ENCODE measurements at regions not wholly inside any gene's neighbourhood (a gene's known extent, or its start where the extent isn't known, plus 50 kb on each side); places are given as distances from the start of the nearest gene placed in this dataset.

DNA sequence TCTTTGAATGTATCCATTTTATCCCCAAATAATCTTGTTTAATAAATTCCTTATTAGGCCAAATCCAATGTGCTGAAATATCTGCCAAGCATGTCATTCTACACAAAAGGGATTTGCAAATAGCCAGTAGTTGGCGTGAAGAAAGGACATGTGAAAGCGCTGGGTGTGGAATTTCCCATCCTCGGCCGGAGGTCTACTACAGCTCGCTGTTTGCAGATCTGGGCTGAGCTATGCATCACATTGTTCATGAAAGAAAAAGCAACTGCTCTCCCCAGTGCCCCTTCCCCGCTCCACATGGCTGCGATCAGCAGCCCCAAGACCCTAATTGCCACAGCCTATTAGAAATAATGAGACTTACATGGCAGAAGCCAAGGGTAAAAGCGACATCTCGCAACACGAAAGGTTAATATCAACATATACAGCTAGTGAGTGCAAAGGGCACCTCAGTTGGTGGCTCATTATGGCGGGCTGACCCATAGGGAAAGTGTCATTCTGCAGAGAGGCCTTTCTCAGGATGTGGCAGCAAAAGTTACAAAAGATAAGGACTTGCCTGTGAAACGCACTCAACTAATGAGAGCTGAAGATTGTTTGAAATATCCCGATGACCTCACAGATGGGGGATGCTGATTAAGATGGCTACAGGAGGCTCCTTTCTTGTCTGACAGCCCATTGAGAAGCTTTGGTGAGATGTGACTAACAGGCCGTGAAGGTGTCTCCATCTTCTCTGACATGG is 126.9 kb upstream of the CYP1B1 start:
- TF ChIP-seq, protein P1, sequence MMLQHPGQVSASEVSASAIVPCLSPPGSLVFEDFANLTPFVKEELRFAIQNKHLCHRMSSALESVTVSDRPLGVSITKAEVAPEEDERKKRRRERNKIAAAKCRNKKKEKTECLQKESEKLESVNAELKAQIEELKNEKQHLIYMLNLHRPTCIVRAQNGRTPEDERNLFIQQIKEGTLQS (IDR thresholded peaks at IDR 0.05) = peak; percentile 49
- TF ChIP-seq, protein P1 (CRISPR knock-in tag; conservative IDR thresholded peaks at IDR 0.05) = no peak
- TF ChIP-seq, protein P2, sequence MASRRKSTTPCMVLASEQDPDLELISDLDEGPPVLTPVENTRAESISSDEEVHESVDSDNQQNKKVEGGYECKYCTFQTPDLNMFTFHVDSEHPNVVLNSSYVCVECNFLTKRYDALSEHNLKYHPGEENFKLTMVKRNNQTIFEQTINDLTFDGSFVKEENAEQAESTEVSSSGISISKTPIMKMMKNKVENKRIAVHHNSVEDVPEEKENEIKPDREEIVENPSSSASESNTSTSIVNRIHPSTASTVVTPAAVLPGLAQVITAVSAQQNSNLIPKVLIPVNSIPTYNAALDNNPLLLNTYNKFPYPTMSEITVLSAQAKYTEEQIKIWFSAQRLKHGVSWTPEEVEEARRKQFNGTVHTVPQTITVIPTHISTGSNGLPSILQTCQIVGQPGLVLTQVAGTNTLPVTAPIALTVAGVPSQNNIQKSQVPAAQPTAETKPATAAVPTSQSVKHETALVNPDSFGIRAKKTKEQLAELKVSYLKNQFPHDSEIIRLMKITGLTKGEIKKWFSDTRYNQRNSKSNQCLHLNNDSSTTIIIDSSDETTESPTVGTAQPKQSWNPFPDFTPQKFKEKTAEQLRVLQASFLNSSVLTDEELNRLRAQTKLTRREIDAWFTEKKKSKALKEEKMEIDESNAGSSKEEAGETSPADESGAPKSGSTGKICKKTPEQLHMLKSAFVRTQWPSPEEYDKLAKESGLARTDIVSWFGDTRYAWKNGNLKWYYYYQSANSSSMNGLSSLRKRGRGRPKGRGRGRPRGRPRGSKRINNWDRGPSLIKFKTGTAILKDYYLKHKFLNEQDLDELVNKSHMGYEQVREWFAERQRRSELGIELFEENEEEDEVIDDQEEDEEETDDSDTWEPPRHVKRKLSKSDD (conservative IDR thresholded peaks at IDR 0.05; ENCODE audit: low read length) = no peak
- TF ChIP-seq HNRNPK (IDR thresholded peaks at IDR 0.05; ENCODE audit: low read depth, low read length, poor library complexity, severe bottlenecking) = no peak
- no peak for TF ChIP-seq ZNF184 (CRISPR knock-in tag; IDR thresholded peaks at IDR 0.05)

Measured in K562 (cell line).